ENCODE measurements at regions not wholly inside any gene's neighbourhood (a gene's known extent, or its start where the extent isn't known, plus 50 kb on each side); places are given as distances from the start of the nearest gene placed in this dataset.

DNA sequence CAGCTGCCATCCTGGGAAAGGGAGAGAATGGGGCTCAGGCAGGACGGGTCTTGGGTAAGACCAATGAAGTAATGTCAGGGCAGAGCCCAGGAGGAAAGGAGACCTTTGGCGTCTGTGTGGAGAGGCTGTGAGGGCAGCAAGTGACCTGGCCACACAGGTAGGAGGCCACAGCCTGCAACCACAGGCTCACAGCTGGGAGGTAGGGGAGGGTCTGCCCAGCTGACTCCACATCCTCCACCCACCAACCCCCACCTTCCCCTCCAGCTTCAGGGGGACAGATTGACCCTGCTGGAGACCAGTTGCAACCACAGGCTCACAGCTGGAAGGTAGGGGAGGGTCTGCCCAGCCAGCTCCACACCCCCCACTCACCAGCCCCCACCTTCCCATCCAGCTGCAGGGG is 262.2 kb upstream of the TCERG1L start:
- Histone ChIP-seq H3K27me3 (ENCODE audit: control insufficient read depth in 2 of 2, insufficient read depth in 2 of 2, low read length in 2 of 2) (no peaks in the 10 kb centered on the region), H3K9ac (ENCODE audit: insufficient read depth, low read length, poor library complexity, severe bottlenecking) (no peak overlapping the region), H3K9me3 (replicated peaks in 1 of 2; ENCODE audit: control insufficient read depth in 1 of 2, insufficient read depth in 1 of 2, low read length in 2 of 2) (no peaks in the 10 kb centered on the region), H3K36me3 (replicated peaks in 1 of 2; ENCODE audit: control insufficient read depth in 1 of 2, insufficient read depth in 2 of 2, low read length in 2 of 2) (no peaks in the 10 kb centered on the region), H3K4me2 (replicated peaks; ENCODE audit: extremely low read depth, low read length, poor library complexity, severe bottlenecking) (no peak overlapping the region), H2AFZ (ENCODE audit: insufficient read depth, low read depth, low read length, poor library complexity, severe bottlenecking) (no peak overlapping the region), H3K27ac (ENCODE audit: low read depth in 1 of 2, low read length in 2 of 2) (no peak overlapping the region), H3K4me1 (ENCODE audit: control insufficient read depth in 1 of 2, insufficient read depth in 2 of 2, low read length in 2 of 2) (no peaks in the 10 kb centered on the region), H3K4me3 (replicated peaks in 1 of 3; ENCODE audit: low read depth in 2 of 3, low read length in 3 of 3) (no peak overlapping the region), H4K20me1 (ENCODE audit: insufficient read depth, low read length) (no peaks in the 10 kb centered on the region), H3K79me2 (ENCODE audit: insufficient read depth, low read length) (no peaks in the 10 kb centered on the region)
- TF ChIP-seq CTCF (IDR thresholded peaks at IDR 0.05): no peak
- peaks cover 0 to 5% (median 0%) of the 10 kb centered on the region in 7 donors for H3K9me3 Mint-ChIP-seq
- no peak overlapping the region for H3K4me3 Mint-ChIP-seq
- H3K27ac Mint-ChIP-seq: no peak overlapping the region
- DNase-seq: no peak
- H3K4me1 Mint-ChIP-seq: no peaks in the 10 kb centered on the region
- intact Hi-C loops (cut with micrococcal nuclease): no loop called here
- H3K27me3 Mint-ChIP-seq (ENCODE audit: low read depth in 3 of 3): peaks cover 0 to 6% (median 0%) of the 10 kb centered on the region in 3 donors
- no CpG with 5 or more reads among the region's 2 CpGs for WGBS (ENCODE audit: insufficient coverage)
- H3K36me3 Mint-ChIP-seq: no peaks in the 10 kb centered on the region

- H3K9me3 ChIP-seq (replicated peaks in 1 of 2; ENCODE audit: control insufficient read depth in 1 of 2, insufficient read depth in 1 of 2, low read length in 2 of 2): no peaks in the 10 kb centered on the region
- H3K27me3 ChIP-seq (ENCODE audit: control insufficient read depth in 2 of 2, insufficient read depth in 2 of 2, low read length in 2 of 2): no peaks in the 10 kb centered on the region
- no peaks in the 10 kb centered on the region for H3K79me2 ChIP-seq (ENCODE audit: insufficient read depth, low read length)
- intact Hi-C loops (cut with micrococcal nuclease): no loop called here
- H3K36me3 ChIP-seq (replicated peaks in 1 of 2; ENCODE audit: control insufficient read depth in 1 of 2, insufficient read depth in 2 of 2, low read length in 2 of 2): no peaks in the 10 kb centered on the region
- H3K4me1 ChIP-seq (ENCODE audit: control insufficient read depth in 1 of 2, insufficient read depth in 2 of 2, low read length in 2 of 2): no peaks in the 10 kb centered on the region
- Mint-ChIP-seq H3K4me3 (no peak overlapping the region), H3K36me3 (no peaks in the 10 kb centered on the region), H3K9me3 (peaks cover 0 to 3% (median 0%) of the 10 kb centered on the region in 7 donors), H3K4me1 (no peaks in the 10 kb centered on the region), H3K27ac (no peak overlapping the region), H3K27me3 (ENCODE audit: low read depth in 3 of 3) (peaks cover 0 to 3% (median 1%) of the 10 kb centered on the region in 3 donors)
- no peak for TF ChIP-seq CTCF (IDR thresholded peaks at IDR 0.05)
- H3K4me2 ChIP-seq (replicated peaks; ENCODE audit: extremely low read depth, low read length, poor library complexity, severe bottlenecking): no peak overlapping the region
- no peak for DNase-seq
- H4K20me1 ChIP-seq (ENCODE audit: insufficient read depth, low read length): no peaks in the 10 kb centered on the region
- H3K27ac ChIP-seq (ENCODE audit: low read depth in 1 of 2, low read length in 2 of 2): no peak overlapping the region
- WGBS (ENCODE audit: insufficient coverage): 76% methylated on average over 6 of the region's 7 CpGs
- H2AFZ ChIP-seq (ENCODE audit: insufficient read depth, low read depth, low read length, poor library complexity, severe bottlenecking): no peak overlapping the region
- no peak overlapping the region for H3K4me3 ChIP-seq (replicated peaks in 1 of 3; ENCODE audit: low read depth in 2 of 3, low read length in 3 of 3)
- no peak overlapping the region for H3K9ac ChIP-seq (ENCODE audit: insufficient read depth, low read length, poor library complexity, severe bottlenecking)
These were observed 262.8 kb upstream of the TCERG1L start for GRCh38 chr10:131574363-131574706.

All from CD14-positive monocyte (primary cell).